Stimulated activated CD8-positive, alpha-beta memory T cell treated with anti-CD3 and anti-CD28 coated beads, Interleukin-15, amount 100 ng/mL, for 48 hours (primary cell): ENCODE measurements at regions not wholly inside any gene's neighbourhood (a gene's known extent, or its start where the extent isn't known, plus 50 kb on each side); places are given as distances from the start of the nearest gene placed in this dataset.

Source experiments
- DNase-seq, 2 donors: peaks; one replicate each; pipeline ENCODE4 v3.0.0-alpha.2; 2020; ENCODE audit warnings: low read depth in 2 of 2

DNA sequence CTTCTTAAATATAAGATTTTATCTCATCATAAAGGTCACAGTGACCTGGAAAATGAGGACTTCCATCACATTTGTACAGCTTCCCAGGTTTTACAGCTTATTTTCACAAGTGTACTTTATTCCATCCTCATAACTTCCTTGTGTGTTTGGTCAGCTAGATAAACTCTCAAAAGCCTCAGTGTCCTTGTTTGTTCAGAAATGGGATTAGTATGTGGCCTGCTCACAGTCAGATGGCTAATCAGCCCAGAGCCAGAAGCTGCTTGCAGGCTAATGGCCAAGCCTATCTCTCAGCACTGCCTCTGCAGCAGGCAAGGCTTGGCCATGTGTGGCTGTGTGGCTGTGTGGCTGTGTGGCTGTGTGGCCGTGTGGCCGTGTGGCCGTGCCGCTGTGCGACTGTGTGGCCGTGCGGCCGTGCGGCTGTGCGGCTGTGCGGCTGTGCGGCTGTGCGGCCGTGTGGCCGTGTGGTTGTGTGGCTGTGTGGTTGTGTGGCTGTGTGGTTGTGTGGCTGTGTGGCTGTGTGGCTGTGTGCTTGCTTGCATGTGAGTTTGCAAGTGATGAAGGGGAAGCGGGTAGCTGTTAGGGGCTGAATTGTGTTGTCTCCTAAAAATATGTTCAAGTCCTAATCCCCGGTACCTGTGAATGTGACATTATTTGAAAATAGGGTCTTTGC is 233.0 kb upstream of the TNP1 start:
- DNase-seq, result no peak

DNA sequence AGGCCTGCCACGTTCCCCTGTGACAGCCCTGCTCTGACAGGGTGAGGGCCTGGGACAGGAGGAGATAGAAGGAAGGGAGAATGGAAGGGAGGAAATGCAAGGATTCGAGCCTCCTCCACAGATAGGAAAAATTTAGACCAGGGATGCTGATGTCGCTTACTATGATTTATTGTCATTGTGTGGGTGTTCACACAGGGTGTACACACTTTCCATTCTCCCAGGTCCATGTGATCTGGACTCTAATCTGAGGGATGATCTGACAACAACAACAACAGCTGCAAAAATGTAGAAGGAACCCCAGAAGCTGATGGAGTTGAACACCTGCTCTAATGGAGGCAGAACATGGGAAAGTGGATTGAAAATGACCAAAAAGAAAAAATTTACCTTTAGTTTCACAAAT is 231.7 kb upstream of the TNP1 start:
- DNase-seq, result no peak

DNA sequence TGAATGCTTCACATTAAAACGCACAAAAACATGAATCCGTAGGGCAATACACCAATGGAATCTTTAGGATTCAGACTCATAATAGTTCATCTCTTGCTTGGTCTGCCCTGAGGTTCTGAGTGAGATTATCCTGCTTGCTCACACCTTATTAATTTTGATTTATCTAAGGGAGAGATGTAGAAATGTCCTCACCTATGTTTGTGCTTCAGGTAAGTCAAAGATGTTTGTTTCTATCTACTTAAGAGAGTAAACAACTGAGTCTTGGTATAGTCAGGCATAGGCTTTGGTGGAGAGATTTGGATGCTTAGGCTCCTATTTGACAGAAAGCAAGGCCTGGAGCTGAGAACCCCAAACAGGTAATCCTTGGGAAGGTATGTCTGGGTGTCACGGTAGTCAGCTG is 231.0 kb upstream of the TNP1 start:
- no peak for DNase-seq

DNA sequence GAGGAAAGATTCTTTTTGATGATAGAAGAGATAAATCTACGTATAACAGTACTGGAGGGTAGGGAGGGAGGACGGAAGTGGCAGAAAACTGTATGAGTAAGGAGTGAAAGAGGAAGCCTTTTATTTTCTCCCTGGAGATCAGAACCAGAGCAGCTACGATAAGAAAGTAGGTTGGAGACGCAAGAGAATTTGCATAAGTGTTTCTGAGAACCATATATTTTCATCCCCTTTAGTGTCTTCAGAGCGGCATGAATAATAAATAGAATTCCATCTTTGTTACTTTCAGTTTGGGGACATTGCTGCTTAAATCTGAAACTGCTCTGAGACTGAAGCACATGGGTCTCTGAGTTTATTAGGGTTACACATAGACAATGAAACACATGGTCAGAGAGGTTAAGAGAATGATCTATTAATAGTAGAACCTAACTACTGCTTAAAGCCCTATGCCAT is 230.2 kb upstream of the TNP1 start:
- no peak for DNase-seq

DNA sequence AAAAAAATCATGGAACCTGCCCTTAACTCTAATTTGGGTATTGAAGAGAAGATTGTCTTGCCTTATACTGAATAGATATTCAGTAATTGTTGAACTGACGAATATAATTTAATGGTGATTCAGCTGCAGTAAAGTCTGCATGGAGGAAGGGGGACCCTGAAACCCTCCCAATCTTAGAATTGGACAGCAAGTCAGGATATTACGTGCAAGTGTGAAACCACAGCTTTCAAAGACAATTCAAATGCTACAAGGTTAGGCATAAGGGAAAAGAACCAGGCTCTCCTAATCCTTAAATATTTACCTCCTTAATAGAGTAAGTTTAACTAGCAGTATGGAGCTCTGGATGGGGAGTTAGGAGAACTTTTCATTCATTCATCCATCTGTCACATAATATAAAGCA is 226.9 kb upstream of the TNP1 start:
- DNase-seq, result no peak

DNA sequence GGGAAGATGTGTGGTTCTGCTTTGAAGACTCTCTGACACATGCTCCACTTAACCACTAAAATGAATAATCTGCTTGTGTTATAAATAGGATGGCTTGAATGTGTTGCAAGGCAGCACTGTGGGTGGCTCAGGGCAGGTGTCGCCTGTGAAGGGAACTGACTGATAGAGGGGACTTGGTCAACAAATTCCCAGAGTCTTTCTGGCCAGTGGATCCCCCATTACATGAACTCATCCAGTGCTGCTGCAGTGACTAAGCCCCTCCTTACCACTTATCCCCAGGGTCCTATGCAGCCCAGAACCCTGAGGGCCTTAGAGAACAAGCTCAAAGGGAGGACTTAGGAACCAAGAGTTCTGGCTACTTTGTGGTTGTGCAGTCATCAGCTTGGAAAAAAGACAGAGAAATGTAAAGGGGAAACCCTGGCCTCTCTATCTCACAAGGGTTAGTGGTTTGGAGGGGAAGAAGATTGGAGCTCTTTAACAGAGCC is 226.2 kb upstream of the TNP1 start:
- peak in 1 of 2 donors; percentile 26 for DNase-seq

DNA sequence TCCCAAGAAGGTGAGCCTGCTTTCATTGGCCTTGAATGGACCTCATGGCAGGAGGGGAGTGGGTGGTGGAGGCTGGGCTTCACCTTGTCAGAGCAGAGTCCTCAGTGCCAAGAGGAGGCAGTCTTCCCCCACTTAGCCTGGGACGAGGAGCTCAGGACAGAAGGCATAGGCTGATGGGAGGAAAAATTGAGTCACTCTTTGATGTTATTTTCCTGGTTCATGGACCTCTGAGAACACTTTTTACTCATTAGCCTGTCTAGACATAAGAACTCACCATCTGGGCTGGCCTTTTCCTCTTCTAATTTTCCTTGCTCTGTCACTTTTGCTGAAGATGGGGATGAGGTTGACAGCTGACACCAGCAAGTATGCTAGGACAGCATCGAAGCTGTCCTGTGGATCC is 225.7 kb upstream of the TNP1 start:
- no peak for DNase-seq

DNA sequence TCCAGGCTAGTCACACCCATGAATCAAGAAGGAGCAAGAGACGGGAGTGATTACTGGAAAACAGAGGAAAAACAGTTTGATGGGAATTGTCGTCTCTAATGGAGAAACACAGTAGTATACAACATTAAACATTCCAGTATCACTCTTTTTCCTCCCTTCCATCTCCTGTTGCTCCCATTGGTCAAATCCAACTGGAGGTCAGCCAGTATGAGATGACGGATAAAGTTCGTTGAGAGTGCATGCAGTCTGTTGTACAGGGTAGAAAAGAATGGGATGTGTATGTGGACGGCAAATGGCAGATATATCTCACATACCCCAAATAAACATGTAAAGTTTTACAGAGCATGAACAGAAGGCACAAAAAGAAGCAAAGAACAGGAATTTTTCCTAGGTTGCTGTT is 221.9 kb upstream of the TNP1 start:
- DNase-seq, result no peak

DNA sequence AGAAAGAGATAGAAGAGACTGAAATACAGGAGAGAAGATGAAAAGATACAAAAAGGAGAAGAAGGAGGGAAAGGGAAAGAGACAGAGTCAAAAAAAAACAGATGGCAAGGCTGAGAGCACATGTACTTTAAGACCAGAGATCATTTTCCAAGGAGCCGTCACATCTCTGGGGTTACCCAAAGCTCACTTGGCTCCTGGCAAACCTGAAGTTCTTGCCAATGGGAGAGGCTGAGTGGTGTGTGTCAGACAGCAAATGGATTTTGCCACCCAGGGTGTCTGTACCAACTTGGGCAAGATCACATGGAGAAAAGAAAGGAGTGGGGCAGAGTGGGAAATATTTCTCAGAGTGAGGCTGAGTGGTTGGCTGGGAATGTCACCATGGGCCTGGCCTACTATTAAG is 219.3 kb upstream of the TNP1 start:
- DNase-seq, result no peak

DNA sequence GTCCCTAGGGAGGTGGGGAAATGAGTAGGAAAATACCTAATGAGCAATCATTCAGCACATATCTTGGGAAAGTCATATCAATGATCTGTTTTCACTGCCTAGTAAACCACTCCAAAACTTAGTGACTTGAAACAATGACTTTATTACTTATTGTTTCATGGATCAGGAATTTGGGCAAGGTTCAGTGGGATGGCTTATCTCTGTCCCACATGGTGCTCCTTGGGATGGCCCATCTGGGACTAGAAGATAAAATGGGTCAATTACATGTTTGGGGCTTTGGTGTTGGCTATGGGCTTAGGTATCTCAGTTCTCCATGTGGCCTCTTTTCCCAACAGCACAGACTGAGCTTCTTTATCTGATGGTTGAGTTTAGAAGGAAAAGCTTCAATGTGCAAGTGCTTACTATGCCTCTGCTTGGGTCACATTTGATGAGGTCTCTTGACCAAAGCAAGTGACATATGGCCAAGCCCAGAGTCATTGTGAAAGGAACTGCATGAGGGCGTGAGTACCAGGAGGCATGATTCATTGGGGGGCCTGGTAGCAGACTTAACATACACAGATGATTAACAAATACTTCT is 218.1 kb upstream of the TNP1 start:
- DNase-seq, result peak in 1 of 2 donors; percentile 13

DNA sequence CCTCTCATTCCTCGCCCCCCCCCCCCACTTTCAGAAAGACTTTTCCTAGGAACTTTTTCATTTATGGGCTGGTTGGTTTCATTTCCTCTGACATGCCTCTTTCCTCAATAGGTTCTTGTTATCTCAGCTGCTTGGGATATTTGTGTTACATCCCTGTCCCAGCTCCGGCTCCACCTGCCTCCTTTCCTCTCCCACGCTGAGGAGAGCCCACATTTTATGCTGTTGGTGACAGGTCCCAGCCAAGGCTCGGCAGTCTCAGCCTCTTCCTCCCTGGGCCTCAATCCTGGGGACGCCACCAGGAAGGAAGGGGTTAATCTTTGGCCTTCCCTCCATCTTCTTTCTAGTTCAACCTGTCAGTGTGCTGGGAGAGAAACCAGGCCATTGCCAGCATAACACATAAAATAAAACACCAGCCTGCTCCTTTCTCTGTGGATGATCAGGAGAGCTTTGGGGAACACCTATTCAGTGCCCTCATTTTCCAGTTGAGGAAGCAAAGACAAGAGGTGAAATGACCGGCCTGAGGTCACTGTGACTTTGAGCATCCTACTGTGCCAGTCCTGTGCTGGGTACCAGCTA is 216.9 kb upstream of the TNP1 start:
- DNase-seq, result no peak

DNA sequence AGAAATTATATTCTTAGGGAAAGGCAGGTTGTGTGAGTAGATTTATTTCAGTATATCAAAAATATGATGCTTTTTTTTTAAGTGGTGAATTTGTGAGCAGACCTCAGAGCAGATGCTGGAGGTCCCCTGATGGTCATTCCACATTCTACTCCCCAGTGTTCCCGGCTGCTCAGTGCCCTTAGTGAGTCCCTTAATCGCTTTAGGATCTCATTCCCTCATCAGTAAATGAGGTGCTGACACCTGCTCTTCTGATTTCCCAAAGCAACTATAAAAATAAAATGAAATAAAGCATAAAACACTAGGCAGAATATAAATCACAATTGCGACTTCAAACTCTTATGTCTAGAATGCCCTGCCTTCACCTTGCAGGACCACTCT is 216.2 kb upstream of the TNP1 start:
- no peak for DNase-seq

DNA sequence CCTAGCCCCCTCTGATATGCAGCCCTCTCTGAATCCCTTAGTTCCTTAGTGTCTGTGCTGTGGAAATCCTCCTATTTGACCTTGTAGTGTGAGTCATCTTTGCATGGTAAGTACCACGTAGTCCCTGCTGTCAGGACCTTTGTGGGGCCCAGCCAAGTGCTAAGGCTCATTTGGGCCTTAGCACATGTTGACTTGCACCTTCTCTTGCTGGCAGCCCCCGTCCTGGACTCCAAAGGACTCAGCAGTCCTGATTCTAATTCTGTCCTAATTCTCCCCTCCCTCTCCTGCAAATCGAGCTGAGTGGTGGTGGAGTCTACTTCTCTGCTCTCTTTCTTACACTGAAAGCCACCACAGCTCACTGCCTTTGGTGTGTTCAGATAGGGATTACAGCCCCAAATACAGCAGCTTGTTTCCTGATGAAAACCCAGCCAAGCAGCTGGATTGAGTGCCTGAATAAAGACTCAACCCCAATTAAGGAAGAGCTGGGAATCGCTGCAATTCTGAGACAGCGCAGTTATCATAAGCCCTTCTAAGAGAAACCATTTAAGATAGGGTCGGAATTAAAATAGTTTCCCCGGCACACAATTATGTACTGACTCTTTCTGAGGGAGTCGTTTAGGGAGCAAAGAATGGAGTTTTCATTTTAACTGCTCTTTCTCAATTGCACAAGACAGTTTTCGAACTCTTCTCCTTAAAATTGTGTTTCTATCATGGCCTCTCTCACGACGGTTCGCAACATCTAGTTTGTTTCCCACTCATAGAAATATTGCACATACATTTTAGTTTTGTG is 215.6 kb upstream of the TNP1 start:
- no peak for DNase-seq

DNA sequence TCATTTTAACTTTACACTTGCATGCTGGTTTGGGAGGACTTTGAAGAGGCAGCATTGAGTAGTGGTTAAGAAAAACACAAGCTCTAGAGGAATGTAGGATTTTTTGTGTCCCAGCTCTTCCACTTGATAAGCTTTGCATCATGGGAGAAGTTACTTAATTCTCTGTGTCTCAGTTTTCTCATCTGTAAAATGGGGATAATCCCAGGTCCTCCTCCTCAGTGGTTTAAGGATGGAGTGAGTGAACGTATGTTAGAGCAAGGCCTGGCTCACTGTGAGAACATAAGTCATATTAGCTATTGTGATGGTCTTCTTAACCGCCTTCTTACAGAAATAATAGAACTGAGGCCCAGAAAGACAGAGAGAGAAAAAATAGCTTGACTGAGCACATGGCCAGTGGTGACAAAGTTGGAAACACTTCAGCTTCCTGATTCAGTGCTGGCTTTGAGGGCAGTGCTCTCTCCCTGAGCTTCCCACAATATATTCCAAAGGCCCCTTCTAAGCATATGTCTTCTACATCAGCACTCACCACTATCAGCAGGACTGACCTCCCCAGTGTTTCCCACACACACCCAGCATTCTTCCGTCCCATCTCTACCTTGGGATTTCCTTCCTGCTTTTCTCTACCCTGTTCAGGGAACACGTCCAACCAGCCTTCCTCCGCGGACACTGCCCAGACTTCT is 214.9 kb upstream of the TNP1 start:
- no peak for DNase-seq

DNA sequence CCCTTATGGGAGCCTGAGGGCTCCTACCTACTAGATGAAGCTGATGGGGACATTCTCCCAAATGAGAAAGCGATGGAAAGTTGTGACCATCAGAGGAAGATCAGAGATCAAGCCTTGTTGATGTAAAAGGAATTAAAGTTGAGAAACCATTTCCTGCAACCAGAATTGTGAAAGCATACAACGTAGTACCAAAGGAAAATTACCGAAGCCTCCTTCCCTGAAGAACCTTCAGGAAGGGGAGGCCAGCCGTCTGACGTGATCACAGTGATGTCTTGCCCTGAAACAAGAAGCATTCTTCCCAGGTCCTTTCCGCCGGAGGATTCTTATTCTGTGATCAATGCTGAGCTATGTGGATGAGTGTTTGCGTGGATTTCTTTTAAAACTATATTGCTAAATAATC is 211.6 kb upstream of the TNP1 start:
- no peak for DNase-seq

DNA sequence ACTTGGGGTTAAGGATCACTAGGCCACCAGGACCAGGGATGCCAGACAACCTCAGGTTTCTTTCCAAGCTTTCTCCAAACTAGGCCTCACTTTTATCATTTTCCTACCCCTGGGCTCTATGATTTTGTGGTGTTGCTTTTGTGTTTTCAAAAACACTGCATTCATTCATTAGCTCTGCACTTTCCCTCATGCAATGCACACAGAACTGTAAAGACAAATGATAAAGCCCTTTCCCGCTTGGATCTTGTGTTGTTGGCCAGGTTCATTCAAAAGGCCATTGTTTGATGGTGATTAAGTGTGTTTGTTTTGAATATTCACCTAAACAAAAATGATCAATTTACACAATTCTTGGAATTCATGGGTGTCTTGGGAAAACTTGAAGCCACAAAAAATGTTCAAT is 210.7 kb upstream of the TNP1 start:
- DNase-seq, result no peak

DNA sequence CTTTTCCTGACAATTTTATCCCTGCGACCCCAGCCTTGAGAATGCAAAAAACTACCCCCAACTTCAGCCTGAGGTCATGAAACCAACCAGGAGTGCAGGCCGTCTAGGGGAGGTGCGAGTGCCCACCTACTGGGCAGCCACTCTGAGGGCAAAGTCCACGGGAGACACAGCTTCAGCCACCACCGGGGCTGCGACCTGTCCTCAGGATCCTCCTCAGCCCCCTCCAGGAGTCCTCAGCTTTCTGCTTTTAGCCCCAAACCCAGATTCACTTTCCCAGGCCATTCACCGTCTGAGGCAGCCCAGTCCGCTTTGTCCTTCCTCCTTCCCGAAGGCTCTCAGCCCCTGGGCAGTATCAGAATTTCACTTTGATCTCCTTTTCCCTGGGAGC is 210.2 kb upstream of the TNP1 start:
- no peak for DNase-seq

DNA sequence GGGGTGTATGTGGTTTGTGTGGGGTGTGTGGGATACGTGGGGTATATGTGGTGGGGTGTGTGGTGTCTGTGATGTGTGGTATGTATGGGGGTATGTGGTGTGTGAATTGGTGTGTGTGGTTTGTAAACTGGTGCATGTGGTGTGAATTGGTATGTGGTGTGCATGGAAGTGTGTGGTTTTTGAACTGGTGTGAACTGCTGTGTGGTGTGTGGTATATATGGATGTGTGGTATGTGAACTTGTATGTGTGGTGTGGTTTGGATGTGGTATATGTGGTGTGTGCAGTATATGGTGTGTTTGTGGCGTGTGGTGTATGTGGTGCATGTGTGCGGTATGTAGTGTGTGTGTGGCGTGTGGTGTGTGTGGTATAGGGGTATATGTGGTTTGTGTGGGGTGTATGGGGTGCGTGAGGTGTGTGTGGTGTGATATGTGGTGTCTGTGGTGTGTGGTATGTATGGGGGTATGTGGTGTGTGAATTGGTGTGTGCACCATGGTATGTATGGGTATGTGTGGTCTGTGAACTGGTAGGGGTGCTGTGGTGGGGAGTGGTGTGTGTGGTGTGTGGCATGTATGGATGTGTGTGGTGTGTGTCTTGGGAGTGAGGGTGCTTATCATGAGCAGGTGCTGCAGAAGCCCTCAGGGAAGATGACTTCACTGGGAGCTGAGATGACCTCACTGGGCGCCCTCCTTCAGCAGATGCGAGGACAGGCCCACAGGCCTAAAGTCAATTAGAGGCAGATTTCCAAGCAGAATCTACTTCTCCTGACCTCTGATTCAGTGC is 209.6 kb upstream of the TNP1 start:
- no peak for DNase-seq

DNA sequence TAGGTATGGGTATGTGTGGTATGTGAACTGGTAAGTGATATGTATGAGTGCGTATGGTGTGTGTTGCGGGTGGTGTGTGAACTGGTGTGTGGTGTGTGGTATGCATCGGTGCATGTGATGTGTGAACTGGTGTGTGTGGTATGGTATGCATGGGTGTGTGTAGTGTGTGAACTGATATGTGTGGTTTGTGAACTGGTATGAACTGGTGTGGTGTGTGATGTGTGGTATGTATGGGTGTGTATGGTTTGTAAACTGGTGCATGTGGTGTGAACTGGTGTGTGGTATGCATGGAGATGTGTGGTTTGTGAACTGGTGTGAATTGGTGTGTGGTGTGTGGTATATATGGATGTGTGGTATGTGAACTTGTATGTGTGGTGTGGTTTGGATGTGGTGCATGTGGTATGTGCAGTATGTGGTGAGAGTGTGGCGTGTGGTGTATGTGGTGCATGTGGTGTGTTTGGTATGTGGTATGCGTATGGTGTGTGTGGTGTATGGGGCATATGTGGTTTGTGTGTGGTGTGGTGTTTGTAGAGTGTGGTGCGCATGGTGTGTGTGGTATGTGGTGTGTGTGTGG is 208.9 kb upstream of the TNP1 start:
- no peak for DNase-seq

DNA sequence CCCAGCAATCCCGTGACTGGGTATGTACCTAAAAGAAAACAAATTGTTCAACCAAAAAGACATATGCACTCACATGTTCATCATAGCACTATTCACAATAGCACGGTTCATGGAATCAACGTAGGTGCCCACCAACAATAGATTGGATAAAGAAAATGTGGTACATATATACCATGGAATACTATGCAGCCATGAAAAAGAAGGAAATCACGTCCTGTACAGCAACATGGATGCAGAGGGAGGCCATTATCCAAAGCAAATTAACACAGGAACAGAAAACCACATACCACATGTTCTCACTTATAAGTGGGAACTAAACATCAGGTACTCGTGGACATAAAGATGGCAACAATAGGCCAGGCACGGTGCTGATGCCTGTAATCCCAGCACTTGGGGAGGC is 207.9 kb upstream of the TNP1 start:
- DNase-seq, result no peak
